GM12874 (cell line): ENCODE measurements at regions not wholly inside any gene's neighbourhood (a gene's known extent, or its start where the extent isn't known, plus 50 kb on each side); places are given as distances from the start of the nearest gene placed in this dataset.

Source experiments
- CTCF ChIP-seq: IDR thresholded peaks from 2 replicates; pipeline ENCODE4 v1.5.1; 2011; ENCODE audit warnings: low read depth, mild to moderate bottlenecking, control low read depth, low read length, moderate library complexity; ENCODE audit not compliant: insufficient read depth

DNA sequence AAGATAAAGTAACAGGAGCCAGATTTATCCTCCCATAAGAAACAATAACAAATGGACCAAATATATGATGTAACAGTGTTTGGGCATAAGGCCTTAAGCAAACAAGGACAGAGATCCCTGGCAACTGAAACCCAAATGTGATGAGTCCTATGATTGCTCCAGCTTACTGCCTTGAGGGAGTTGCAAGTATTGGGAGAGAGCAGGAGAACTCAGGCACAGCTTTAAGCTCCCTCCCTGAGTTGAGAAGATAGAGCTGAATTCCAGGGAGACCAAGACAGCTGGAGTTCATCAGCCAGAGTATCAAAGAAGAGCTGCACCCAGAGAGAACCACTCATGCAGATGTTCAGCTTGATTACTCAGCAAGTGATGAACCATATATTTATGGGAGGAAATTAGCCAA lies 814.5 kb upstream of the RAB6C start:
- TF ChIP-seq CTCF, result no peak

- no peak for TF ChIP-seq CTCF
These were observed 812.0 kb upstream of the RAB6C start for GRCh38 chr2:129167456-129167855.

DNA sequence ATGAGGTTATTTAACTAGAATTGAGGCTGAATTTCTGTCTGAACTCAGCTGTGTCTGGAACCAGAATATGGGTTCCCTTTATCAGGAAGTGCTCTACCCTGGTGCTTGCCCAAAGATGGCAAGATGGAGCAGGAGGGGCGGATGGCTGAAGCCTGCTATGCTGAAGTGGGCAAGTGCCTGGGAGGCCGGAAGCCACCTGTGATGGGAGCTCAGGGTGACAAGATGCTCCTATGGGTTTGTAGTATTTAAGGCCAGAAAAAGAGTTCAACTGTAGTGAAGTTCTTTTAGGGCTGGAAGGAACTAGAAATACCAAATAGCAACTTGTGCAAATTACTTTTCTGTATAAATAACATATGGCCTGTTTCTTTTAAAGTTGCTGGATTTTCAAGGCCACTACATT lies 808.9 kb upstream of the RAB6C start:
- TF ChIP-seq CTCF, result no peak

- no peak for TF ChIP-seq CTCF
These were observed 805.3 kb upstream of the RAB6C start for GRCh38 chr2:129174143-129174542.

- TF ChIP-seq CTCF, result no peak
These were observed 804.4 kb upstream of the RAB6C start for GRCh38 chr2:129175051-129175450.

DNA sequence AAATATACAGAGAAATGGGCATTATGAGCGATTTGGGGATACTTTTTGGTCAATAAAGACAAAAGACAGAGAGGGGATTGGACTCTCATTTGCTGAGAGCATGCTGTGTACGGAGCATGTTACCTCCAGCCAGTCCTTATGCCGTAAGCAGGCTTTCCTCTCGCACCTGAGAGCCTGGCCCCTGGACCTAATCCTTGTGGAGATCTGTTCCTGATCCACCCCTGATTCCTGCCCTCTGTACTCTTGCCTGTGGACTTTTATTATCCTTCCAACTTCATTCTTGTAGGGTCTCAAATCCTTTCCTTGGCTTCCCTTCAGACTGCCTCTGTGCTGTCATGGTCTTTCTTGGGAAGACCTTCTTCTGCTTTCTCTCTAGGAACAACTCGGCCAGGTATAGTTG lies 803.1 kb upstream of the RAB6C start:
- no peak for TF ChIP-seq CTCF

- no peak for TF ChIP-seq CTCF
These were observed 801.1 kb upstream of the RAB6C start for GRCh38 chr2:129178356-129178755.

GRCh38 chr2:129179199-129179598 lies 800.3 kb upstream of the RAB6C start:
- TF ChIP-seq CTCF, result no peak
